ENCODE measurements at regions not wholly inside any gene's neighbourhood (a gene's known extent, or its start where the extent isn't known, plus 50 kb on each side); places are given as distances from the start of the nearest gene placed in this dataset.
"Not testable (repeated sequence)": the region's sequence is repeated elsewhere in the genome, so short reads cannot be mapped to it uniquely, and the experiment has no call there.

- DNase-seq: not testable (repeated sequence)
Measured at GRCh38 chr9:129296195-129296594, 118.1 kb upstream of the IER5L start.

- no peak for DNase-seq
Measured at GRCh38 chr9:129291041-129291501, 113.0 kb upstream of the IER5L start.

- no peak for DNase-seq
Measured at GRCh38 chr9:129290606-129291005, 112.5 kb upstream of the IER5L start.

GRCh38 chr9:129289883-129290282 lies 111.8 kb upstream of the IER5L start:
- no peak for DNase-seq

GRCh38 chr9:129289131-129289731 lies 111.2 kb upstream of the IER5L start:
- no peak for DNase-seq

GRCh38 chr9:129287619-129288305 lies 109.7 kb upstream of the IER5L start:
- DNase-seq: no peak

GRCh38 chr9:129285979-129286772 lies 108.1 kb upstream of the IER5L start:
- DNase-seq: no peak

GRCh38 chr9:129285382-129285781 lies 107.3 kb upstream of the IER5L start:
- no peak for DNase-seq

GRCh38 chr9:129284607-129285291 lies 106.7 kb upstream of the IER5L start:
- no peak for DNase-seq

GRCh38 chr9:129283705-129284606 lies 105.9 kb upstream of the IER5L start:
- no peak for DNase-seq

- no peak for DNase-seq
Measured at GRCh38 chr9:129283291-129283691, 105.2 kb upstream of the IER5L start.

- no peak for DNase-seq
Measured at GRCh38 chr9:129282731-129283211, 104.7 kb upstream of the IER5L start.

- no peak for DNase-seq
Measured at GRCh38 chr9:129282272-129282671, 104.2 kb upstream of the IER5L start.

- DNase-seq: no peak
Measured at GRCh38 chr9:129281506-129282145, 103.6 kb upstream of the IER5L start.

- no peak for DNase-seq
Measured at GRCh38 chr9:129280623-129281271, 102.7 kb upstream of the IER5L start.

GRCh38 chr9:129280236-129280622 lies 102.2 kb upstream of the IER5L start:
- DNase-seq: no peak

GRCh38 chr9:129278391-129279237 lies 100.6 kb upstream of the IER5L start:
- no peak for DNase-seq

- no peak for DNase-seq
Measured at GRCh38 chr9:129276486-129277230, 98.6 kb upstream of the IER5L start.

- no peak for DNase-seq
Measured at GRCh38 chr9:129275626-129276247, 97.7 kb upstream of the IER5L start.

All from NCI-H2227 treated with DMSO at 0.1 percent for 48 hours (cell line).